Left ventricle myocardium inferior (tissue), 1 donor: ENCODE measurements at regions not wholly inside any gene's neighbourhood (a gene's known extent, or its start where the extent isn't known, plus 50 kb on each side); places are given as distances from the start of the nearest gene placed in this dataset.

Experiments used
- DNase-seq: peaks from one replicate; pipeline ENCODE4 v3.0.0-alpha.2; 2020
- H3K27ac ChIP-seq: fragments of 200-600 bp; replicated peaks from 2 replicates; pipeline ENCODE4 v1.8.0; 2021
- H3K27me3 ChIP-seq: fragments of 200-600 bp; 2 replicates; pipeline ENCODE4 v1.8.0; 2021; ENCODE audit warnings: low read depth
- H3K36me3 ChIP-seq: fragments of 200-600 bp; 2 replicates; pipeline ENCODE4 v1.8.0; 2021
- H3K4me1 ChIP-seq: fragments of 200-600 bp; 2 replicates; pipeline ENCODE4 v1.8.0; 2021
- H3K4me3 ChIP-seq: fragments of 200-600 bp; 2 replicates; pipeline ENCODE4 v1.8.0; 2021; ENCODE audit warnings: mild to moderate bottlenecking, moderate library complexity
- H3K9me3 ChIP-seq: fragments of 200-600 bp; replicated peaks from 2 replicates; pipeline ENCODE4 v1.8.0; 2021
- CTCF ChIP-seq: fragments of 200-600 bp; IDR thresholded peaks from 2 replicates; pipeline ENCODE4 v1.8.0; 2021; ENCODE audit warnings: antibody characterized with exemption, mild to moderate bottlenecking, borderline replicate concordance
- intact Hi-C: fragments of 100-400 bp; cut with micrococcal nuclease; formaldehyde crosslinking; loops from one replicate; pipeline ENCODE4 v1.11.0; 2022
- donor health status: DM: no; HTN: yes; CAD: no; lungs with severe emphysema.

- peaks cover 4% of the 10 kb centered on the region for H3K9me3 ChIP-seq
- intact Hi-C loops = no loop called here
- no peak overlapping the region for H3K27ac ChIP-seq
- H3K4me1 ChIP-seq = peaks cover 3% of the 10 kb centered on the region
- H3K4me3 ChIP-seq = no peak overlapping the region
- TF ChIP-seq CTCF = no peak
- peaks cover 67% of the 10 kb centered on the region for H3K27me3 ChIP-seq
- H3K36me3 ChIP-seq = no peaks in the 10 kb centered on the region
- peak; percentile 26 for DNase-seq
These were observed 150.4 kb upstream of the PHACTR3 start for GRCh38 chr20:59453759-59454560.

- no peak overlapping the region for H3K27ac ChIP-seq
- peaks cover 67% of the 10 kb centered on the region for H3K27me3 ChIP-seq
- H3K4me3 ChIP-seq = no peak overlapping the region
- no peaks in the 10 kb centered on the region for H3K36me3 ChIP-seq
- peak; percentile 32 for DNase-seq
- intact Hi-C loops = no loop called here
- H3K4me1 ChIP-seq = peaks cover 3% of the 10 kb centered on the region
- peaks cover 8% of the 10 kb centered on the region for H3K9me3 ChIP-seq
- TF ChIP-seq CTCF = peak; percentile 60
These were observed 148.7 kb upstream of the PHACTR3 start for GRCh38 chr20:59455402-59456341.

GRCh38 chr20:59456342-59457279 lies 147.7 kb upstream of the PHACTR3 start:
- H3K27me3 ChIP-seq = peaks cover 67% of the 10 kb centered on the region
- intact Hi-C loops = no loop called here
- H3K9me3 ChIP-seq = peaks cover 8% of the 10 kb centered on the region
- peaks cover 3% of the 10 kb centered on the region for H3K4me1 ChIP-seq
- no peak for DNase-seq
- H3K4me3 ChIP-seq = no peak overlapping the region
- no peaks in the 10 kb centered on the region for H3K36me3 ChIP-seq
- H3K27ac ChIP-seq = no peak overlapping the region
- no peak for TF ChIP-seq CTCF

GRCh38 chr20:59458645-59459044 lies 145.7 kb upstream of the PHACTR3 start:
- Histone ChIP-seq H3K9me3 (peaks cover 8% of the 10 kb centered on the region), H3K36me3 (no peaks in the 10 kb centered on the region), H3K4me3 (no peak overlapping the region), H3K4me1 (no peaks in the 10 kb centered on the region), H3K27ac (no peak overlapping the region), H3K27me3 (peaks cover 69% of the 10 kb centered on the region)
- no peak for DNase-seq
- TF ChIP-seq CTCF = no peak
- intact Hi-C loops = no loop called here

- peaks cover 8% of the 10 kb centered on the region for H3K9me3 ChIP-seq
- intact Hi-C loops = no loop called here
- H3K4me1 ChIP-seq = no peaks in the 10 kb centered on the region
- no peaks in the 10 kb centered on the region for H3K36me3 ChIP-seq
- no peak overlapping the region for H3K4me3 ChIP-seq
- TF ChIP-seq CTCF = no peak
- no peak for DNase-seq
- peaks cover 63% of the 10 kb centered on the region for H3K27me3 ChIP-seq
- H3K27ac ChIP-seq = no peak overlapping the region
These were observed 144.8 kb upstream of the PHACTR3 start for GRCh38 chr20:59459586-59459985.
